Spleen (tissue), 11 donors: ENCODE measurements at regions not wholly inside any gene's neighbourhood (a gene's known extent, or its start where the extent isn't known, plus 50 kb on each side); places are given as distances from the start of the nearest gene placed in this dataset.

Source experiments
- DNase-seq: peaks from one replicate; pipeline ENCODE4 v3.0.0-alpha.2; 2020
- H3K27ac ChIP-seq, 8 donors: fragments of 200-600 bp; sonication (generic) in 7 of 8; 1 replicate in 4 of 8; 2 replicates in 4 of 8; pipeline versions ENCODE4 v1.5.0 to v1.8.0; 2016 to 2021; ENCODE audit warnings: inconsistent platforms in 4 of 8, mild to moderate bottlenecking in 4 of 8, moderate library complexity in 1 of 8
- H3K27me3 ChIP-seq, 7 donors: fragments of 200-600 bp; sonication (generic) in 6 of 7; replicated peaks in 1 of 7; 1 replicate in 4 of 7; 2 replicates in 3 of 7; pipeline versions ENCODE4 v1.5.0 to v1.8.0; 2016 to 2021; ENCODE audit warnings: inconsistent platforms in 3 of 7, mild to moderate bottlenecking in 1 of 7
- H3K36me3 ChIP-seq, 6 donors: fragments of 200-600 bp; sonication (generic) in 5 of 6; 1 replicate in 4 of 6; 2 replicates in 2 of 6; pipeline versions ENCODE4 v1.5.0 to v1.8.0; 2016 to 2021; ENCODE audit warnings: inconsistent platforms in 2 of 6
- H3K4me1 ChIP-seq, 6 donors: fragments of 200-600 bp; sonication (generic) in 5 of 6; 1 replicate in 3 of 6; 2 replicates in 3 of 6; pipeline versions ENCODE4 v1.5.0 to v1.8.0; 2016 to 2021; ENCODE audit warnings: inconsistent platforms in 3 of 6
- H3K4me3 ChIP-seq, 8 donors: fragments of 200-600 bp; sonication (generic) in 7 of 8; 1 replicate in 4 of 8; 2 replicates in 4 of 8; pipeline versions ENCODE4 v1.5.0 to v1.8.0; 2016 to 2021; ENCODE audit warnings: inconsistent platforms in 4 of 8, mild to moderate bottlenecking in 4 of 8, moderate library complexity in 2 of 8
- H3K9me3 ChIP-seq, 8 donors: fragments of 200-600 bp; sonication (generic) in 7 of 8; 1 replicate in 4 of 8; 2 replicates in 4 of 8; pipeline versions ENCODE4 v1.5.0 to v1.8.0; 2016 to 2021; ENCODE audit warnings: inconsistent platforms in 4 of 8
- CTCF ChIP-seq, 11 experiments: fragments of 200-600 bp in 7 of 11; fragments of 450-650 bp in 4 of 11; sonication (generic) in 4 of 11; IDR thresholded peaks in 8 of 11; conservative IDR thresholded peaks in 3 of 11; 1 replicate in 7 of 11; 2 replicates in 4 of 11; pipeline versions ENCODE4 v1.4.0 to v1.8.0; 2016 to 2021; ENCODE audit warnings: antibody characterized with exemption in 11 of 11, inconsistent platforms in 4 of 11, mild to moderate bottlenecking in 1 of 11
- POLR2A ChIP-seq, 3 donors: fragments of 450-650 bp; IDR thresholded peaks; one replicate each; pipeline ENCODE4 v1.5.1; 2017; ENCODE audit warnings: antibody characterized with exemption in 3 of 3, mild to moderate bottlenecking in 1 of 3
- POLR2AphosphoS5 ChIP-seq, 3 donors: sonication (generic); formaldehyde crosslinking; IDR thresholded peaks; one replicate each; pipeline ENCODE4 v1.5.1; 2017; ENCODE audit warnings: antibody characterized with exemption in 3 of 3
- WGBS, 5 donors: extraction: QIAGEN DNeasy Blood & Tissue Kit in 3 of 5; methylation state at CpG; one replicate each; pipeline versions ENCODE4 v1.1.5 to v1.1.7; 2013 to 2018; 5-methylcytosine and 5-hydroxymethylcytosine counted together
- intact Hi-C: fragments of 100-400 bp; cut with DNase I; formaldehyde crosslinking; loops from one replicate; pipeline ENCODE4 v1.15.0; 2023; ENCODE audit warnings: low total_unique reads
- donor health status: healthy with polysubstance abuse.
- donor health status: DM: no; HTN: no; CAD: no; lungs with moderate emphysema.
- donor health status: DM: no; HTN: no; CAD: no.
- donor health status: Bipolar disorder and iron deficiency.
- donor health status: healthy.
- donor health status: DM: no; HTN: no; CAD: no.
- donor health status: DM: yes; HTN: yes; CAD: no.

GRCh38 chr1:4303303-4303702 lies 351.1 kb upstream of the AJAP1 start:
- Histone ChIP-seq H3K36me3 (no peaks in the 10 kb centered on the region), H3K27me3 (peaks cover 0 to 6% (median 0%) of the 10 kb centered on the region in 7 donors), H3K4me3 (no peak overlapping the region), H3K4me1 (no peaks in the 10 kb centered on the region), H3K9me3 (peaks cover 0 to 25% (median 0%) of the 10 kb centered on the region in 8 donors), H3K27ac (no peak overlapping the region)
- whole genome bisulfite sequencing, 5 donors, result 82 to 92% (median 85%) methylated on average over 8 to 9 of the region's 9 CpGs
- no peak for DNase-seq
- no peak for TF ChIP-seq CTCF (IDR thresholded peaks at IDR 0.05 in 8 of 11, conservative IDR thresholded peaks at IDR 0.05 in 3 of 11)
- no peak for TF ChIP-seq POLR2A (IDR thresholded peaks at IDR 0.05)
- TF ChIP-seq POLR2AphosphoS5 (IDR thresholded peaks at IDR 0.05), result no peak
- intact Hi-C loops, result no loop called here

- no peak for TF ChIP-seq POLR2A (IDR thresholded peaks at IDR 0.05)
- no peaks in the 10 kb centered on the region for H3K4me1 ChIP-seq
- peaks cover 0 to 16% (median 0%) of the 10 kb centered on the region in 7 donors for H3K27me3 ChIP-seq
- DNase-seq, result no peak
- no peak overlapping the region for H3K4me3 ChIP-seq
- H3K27ac ChIP-seq, result no peak overlapping the region
- intact Hi-C loops, result no loop called here
- WGBS, 5 donors, result 68 to 86% (median 78%) methylated on average over 6 of the region's 6 CpGs
- peaks cover 0 to 25% (median 0%) of the 10 kb centered on the region in 8 donors for H3K9me3 ChIP-seq
- H3K36me3 ChIP-seq, result no peaks in the 10 kb centered on the region
These were observed 348.7 kb upstream of the AJAP1 start for GRCh38 chr1:4305526-4306301.

GRCh38 chr1:4306559-4307467 lies 347.6 kb upstream of the AJAP1 start:
- intact Hi-C loops, result no loop called here
- no peak overlapping the region for H3K4me3 ChIP-seq
- no peak overlapping the region for H3K27ac ChIP-seq
- peaks cover 0 to 25% (median 0%) of the 10 kb centered on the region in 8 donors for H3K9me3 ChIP-seq
- no peaks in the 10 kb centered on the region for H3K4me1 ChIP-seq
- TF ChIP-seq CTCF (IDR thresholded peaks at IDR 0.05 in 8 of 11, conservative IDR thresholded peaks at IDR 0.05 in 3 of 11) (no peak), POLR2AphosphoS5 (IDR thresholded peaks at IDR 0.05) (no peak), POLR2A (IDR thresholded peaks at IDR 0.05) (no peak)
- DNase-seq, result no peak
- WGBS, 5 donors, result 79 to 92% (median 84%) methylated on average over 7 to 8 of the region's 8 CpGs
- H3K27me3 ChIP-seq, result peaks cover 0 to 16% (median 0%) of the 10 kb centered on the region in 7 donors
- no peaks in the 10 kb centered on the region for H3K36me3 ChIP-seq

- no peak for TF ChIP-seq POLR2A (IDR thresholded peaks at IDR 0.05)
- no peak for TF ChIP-seq CTCF (IDR thresholded peaks at IDR 0.05 in 8 of 11, conservative IDR thresholded peaks at IDR 0.05 in 3 of 11)
- TF ChIP-seq POLR2AphosphoS5 (IDR thresholded peaks at IDR 0.05), result no peak
- Histone ChIP-seq H3K27ac (no peak overlapping the region), H3K36me3 (no peaks in the 10 kb centered on the region), H3K27me3 (peaks cover 0 to 16% (median 0%) of the 10 kb centered on the region in 7 donors), H3K4me1 (no peaks in the 10 kb centered on the region), H3K9me3 (peaks cover 0 to 18% (median 0%) of the 10 kb centered on the region in 8 donors), H3K4me3 (no peak overlapping the region)
- intact Hi-C loops, result no loop called here
- DNase-seq, result no peak
- WGBS, 5 donors, result 36 to 68% (median 50%) methylated on average over 2 of the region's 2 CpGs
These were observed 347.0 kb upstream of the AJAP1 start for GRCh38 chr1:4307468-4307845.
